ENCODE measurements at regions not wholly inside any gene's neighbourhood (a gene's known extent, or its start where the extent isn't known, plus 50 kb on each side); places are given as distances from the start of the nearest gene placed in this dataset.

DNA sequence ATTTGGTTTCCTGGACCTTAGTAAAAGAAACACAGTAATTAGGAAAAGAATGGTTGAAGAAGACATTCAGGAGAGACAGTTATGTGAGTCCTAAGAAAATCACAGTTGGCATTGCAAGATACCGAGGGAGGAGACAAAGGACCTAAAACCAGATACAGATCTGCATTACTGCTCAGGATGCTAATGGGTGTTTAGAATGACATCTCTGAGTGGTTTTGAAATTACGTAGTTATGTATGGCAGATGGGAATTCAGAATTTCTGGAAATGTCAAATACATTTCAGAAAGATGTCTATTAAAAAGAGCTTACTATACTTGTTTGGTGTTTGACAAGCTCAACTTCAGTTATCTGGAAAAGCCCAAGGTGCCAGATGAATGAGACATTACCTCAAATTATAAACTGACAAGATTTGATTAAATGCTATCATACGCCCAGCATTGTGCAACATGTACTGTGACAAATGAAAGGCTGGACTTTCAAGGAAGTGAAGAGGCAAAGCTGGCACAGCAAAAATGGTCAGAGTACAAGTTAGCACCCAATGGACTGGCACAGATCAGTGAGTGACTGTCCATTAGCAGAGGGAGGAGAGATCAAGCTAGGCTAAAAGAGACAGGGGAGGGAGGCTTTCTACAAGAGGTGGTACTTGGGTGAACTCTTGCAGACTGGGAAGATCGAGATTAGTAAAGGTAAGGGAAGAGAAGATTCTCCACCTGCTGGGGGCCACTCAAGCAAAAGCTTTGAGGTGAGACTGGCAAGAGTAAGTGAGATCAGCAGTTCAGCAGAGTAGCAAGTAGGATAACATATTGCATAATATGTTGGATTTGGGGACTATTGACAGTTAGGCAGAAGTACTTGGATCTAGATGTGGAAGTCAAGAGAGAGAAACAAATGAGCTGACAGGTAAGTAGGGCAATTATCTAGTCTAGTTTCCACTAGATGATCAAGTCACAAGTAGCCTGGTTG is 168.9 kb downstream of the CYRIA start:
- DNase-seq: no peak

- DNase-seq: no peak
Observed at GRCh38 chr2:16495509-16496208, 170.0 kb downstream of the CYRIA start.

DNA sequence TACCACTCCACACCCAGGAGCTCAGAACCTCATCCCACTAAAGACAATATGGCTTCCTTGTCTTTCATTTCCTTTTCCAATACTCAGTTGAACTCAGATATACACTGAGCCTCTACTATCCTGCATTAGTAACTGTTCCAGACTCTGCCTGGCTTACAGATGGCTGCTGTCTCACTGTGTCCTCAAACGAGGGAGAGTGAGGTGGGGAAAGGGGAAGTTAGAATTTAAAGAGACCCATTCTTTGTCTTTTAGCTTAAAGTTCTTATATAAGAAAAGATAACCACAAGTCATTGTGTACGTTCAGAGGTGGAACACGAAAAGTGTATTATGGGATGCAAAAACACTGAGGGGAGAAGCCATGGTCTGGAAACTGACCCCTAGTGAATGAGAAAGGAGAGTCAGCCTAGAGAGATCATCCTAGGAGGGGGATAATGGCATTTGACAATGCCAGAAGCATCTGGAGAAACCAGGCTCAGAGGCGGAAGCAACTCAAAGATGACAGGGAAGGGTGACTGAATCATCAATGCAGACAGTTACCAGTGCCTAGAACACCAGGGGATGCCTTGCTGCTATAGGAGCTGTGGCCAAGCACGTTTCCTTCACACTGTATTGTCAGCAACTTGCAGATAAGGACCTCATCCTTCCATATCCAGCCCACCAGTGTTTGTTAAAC is 170.7 kb downstream of the CYRIA start:
- DNase-seq: no peak

DNA sequence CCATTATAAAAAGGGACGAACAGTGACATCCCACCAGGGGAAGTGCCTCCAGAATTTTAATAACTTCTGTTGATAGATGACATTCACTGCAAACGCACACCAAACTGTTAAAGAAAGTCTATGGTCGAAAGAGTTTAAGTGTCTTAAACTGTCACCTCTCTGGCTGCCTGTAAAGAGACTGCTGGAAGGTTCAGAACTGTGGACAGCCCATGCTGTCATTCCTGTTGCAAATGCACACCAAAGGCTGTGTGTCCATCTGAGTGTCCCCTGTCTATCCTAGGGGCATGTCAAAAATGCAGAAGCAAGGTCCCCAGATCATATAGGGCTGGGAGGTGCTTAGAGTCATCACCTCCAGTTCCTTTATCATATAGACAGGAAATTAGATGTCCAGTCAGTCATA is 171.8 kb downstream of the CYRIA start:
- DNase-seq: no peak

GRCh38 chr2:16487686-16488085 is 177.9 kb downstream of the CYRIA start:
- peak; percentile 18 for DNase-seq

DNA sequence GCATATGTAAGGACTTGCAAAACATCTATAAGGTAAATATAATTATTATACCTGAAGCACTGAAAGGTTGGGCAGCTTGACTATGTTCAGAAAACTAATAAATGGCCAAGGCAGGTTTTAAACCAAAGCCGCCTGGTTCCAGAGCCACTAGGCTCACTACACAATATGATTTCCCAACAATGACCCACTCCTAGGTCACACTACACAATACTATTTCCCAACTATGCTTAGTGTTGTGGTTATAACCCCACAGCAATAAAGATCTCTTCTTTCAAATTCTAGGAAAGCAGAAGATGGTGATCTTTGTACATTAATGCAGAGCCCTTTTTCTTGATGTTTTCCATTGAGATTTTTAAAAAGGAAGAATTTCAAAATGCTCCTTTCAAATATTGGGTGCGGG is 180.4 kb downstream of the CYRIA start:
- DNase-seq: no peak

DNA sequence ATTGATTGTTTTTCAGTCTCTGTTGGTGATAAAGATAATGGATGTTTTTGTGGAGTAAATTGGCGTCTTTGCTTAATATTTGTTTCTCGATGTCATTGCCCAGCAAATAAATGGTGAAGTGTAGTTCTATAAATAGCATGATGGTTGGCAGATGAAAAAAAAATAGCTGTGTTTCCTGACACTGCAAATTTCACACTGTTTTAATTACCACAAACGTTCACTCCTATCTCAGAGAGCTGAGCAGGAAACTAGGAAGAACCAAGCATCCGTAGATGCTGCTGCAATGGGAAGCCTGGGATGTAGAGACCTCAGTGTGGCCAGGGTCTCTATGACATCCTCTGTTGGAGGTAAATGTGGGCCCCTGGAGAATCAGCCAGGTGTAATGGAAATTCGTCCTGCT is 183.2 kb downstream of the CYRIA start:
- DNase-seq: no peak

- DNase-seq: no peak
Observed at GRCh38 chr2:16481351-16481750, 184.3 kb downstream of the CYRIA start.

GRCh38 chr2:16479721-16480120 is 185.9 kb downstream of the CYRIA start:
- no peak for DNase-seq

DNA sequence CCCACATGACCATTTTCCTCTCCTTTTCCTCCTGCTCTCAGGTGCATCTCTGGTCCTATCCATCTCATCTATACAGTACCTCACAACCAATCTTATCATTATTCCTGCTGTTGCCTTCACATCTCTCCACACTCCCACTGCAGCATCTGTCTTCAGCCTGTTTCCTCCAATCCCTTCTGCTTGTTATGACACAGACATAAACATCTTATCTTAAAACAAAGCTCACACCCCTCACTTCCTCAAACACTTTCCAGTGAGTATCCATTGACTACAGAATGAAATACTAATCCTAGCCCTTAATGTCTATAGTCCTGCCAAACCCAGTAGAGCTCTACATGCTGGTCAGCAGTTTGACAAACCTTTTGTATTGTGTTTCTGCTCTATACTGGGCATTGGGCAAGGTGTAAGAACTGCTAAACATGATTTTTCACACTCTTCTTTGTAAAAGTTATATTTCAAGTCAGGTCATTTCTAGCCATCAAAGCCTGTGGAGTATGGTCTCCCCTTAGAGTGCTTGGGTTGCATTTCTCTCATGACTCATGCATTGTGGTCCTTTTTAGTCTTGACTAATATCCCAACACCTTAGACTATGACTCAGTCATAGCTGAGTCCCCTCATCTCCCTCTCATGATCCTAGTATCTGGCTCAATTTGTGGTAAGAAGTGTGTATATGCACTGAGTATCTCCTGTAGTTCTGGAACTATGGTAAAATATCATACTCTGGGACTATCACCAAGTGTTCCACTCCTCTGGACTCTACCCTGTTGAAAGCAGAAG is 187.0 kb downstream of the CYRIA start:
- DNase-seq: no peak

- no peak for DNase-seq
Observed at GRCh38 chr2:16477648-16478047, 188.0 kb downstream of the CYRIA start.

DNA sequence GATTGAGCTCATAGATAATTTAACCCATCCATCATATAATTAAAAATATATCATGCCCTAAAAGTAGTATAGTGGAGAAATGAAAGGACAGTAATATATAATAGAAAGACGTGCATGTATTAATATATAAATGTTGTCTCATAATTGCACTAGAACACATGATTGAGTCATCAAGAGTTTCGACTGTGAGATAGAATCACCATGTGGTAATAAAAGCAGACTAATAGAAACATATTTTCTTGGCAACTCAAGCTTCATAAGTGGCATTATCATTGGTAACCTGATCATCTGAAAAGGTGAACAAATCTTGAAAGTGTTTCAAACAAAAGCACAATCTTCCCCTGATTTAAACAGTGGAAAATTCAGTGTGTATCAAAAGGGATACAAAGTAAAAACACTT is 188.8 kb downstream of the CYRIA start:
- DNase-seq: no peak

- DNase-seq: no peak
Observed at GRCh38 chr2:16475986-16476567, 189.6 kb downstream of the CYRIA start.

DNA sequence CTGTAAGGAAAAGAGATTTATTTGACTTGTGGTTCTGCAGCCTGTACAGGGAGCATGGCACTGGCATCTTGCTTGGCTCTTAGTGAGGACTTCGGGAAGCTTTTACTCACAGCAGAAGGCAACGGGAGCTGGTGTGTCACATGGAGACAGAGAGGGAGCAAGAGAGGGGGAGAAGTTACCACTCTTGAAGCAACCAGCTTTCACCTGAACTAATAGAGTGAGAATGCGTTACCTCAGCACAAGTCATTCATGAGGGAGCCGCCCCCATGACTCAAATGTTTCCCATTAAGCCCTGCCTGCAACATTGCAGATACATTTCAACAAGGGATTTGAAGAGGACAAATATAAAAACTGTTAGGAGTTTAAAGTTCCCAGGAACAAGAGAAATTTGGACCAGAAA is 190.0 kb downstream of the CYRIA start:
- no peak for DNase-seq

DNA sequence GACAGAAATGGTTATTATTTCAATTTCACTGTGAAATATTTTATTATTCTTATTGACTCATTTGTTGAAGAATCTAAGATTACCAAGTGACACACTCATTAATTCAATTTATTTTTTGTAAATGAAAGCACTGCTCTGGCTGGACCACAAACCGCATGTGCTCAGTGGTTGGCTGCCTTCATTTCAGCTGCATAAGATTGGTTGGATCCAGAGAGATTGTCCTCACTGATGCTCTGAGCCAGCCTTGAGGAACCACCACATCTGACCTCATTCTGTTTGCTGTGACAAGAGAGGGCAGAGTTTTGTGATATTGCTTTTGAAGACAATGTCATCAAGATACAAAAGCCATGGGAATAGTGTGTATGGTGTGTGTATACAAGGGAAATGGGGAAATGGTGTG is 192.1 kb downstream of the CYRIA start:
- no peak for DNase-seq

- DNase-seq: no peak
Observed at GRCh38 chr2:16470936-16471490, 194.6 kb downstream of the CYRIA start.

DNA sequence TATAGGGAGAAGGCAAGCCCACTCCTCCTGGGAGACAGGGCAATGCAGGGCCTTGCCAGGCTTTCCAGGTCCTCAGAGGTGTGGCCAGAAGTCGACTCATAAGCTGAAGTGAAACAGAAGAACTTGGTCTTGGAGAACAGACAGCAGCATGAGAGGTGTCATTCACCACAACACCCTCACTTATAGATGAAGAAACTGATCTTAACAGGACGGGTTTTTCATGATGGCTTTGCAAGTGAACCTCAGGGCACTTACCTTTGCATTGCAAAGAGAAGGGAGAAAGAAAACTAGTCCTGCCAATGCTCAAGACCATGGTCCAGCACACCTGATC is 198.8 kb downstream of the CYRIA start:
- DNase-seq: no peak

GRCh38 chr2:16466133-16466820 is 199.4 kb downstream of the CYRIA start:
- DNase-seq: no peak

- no peak for DNase-seq
Observed at GRCh38 chr2:16464641-16465040, 201.0 kb downstream of the CYRIA start.

DNA sequence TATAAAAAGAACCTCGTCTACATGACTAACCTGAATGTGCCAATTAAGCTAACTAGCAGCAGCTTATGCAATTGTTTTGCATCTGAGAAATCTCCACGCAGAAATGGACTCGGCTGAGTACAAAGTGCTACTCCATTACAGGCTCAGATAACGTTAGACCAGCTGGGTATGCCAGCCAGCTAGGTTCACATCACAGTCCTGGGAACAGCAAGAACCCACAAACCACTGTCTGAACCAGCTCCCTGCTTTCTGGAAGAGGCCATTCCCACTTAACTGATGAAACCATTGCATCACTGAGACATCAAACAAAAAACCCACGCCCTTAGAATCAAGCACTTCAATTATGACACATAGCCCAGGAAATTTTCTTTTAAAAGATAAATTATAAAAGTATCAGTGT is 202.7 kb downstream of the CYRIA start:
- no peak for DNase-seq

DNA sequence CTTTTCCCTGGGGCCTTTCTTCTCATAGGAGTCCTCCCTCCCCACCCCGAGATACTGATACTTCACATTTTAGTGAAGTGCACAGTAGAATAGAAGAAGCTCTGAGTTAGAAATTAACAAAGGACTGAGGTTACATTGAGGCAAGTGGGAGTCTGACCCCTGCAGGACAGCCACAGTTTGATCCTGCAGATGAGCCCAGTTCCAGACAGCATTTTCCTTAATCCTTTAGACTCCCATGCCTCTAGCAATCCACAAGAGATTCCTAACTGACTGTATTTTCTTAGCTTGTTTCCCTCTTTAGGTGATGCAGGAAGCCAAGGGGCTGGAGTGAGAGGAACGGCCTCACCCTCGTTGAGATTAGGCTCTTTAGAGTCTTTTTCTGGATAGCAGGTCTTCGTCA is 204.0 kb downstream of the CYRIA start:
- DNase-seq: no peak

GRCh38 chr2:16459606-16460005 is 206.0 kb downstream of the CYRIA start:
- DNase-seq: no peak

Measured in NCI-H2227 treated with DMSO at 0.1 percent for 48 hours (cell line).